CD4-positive, alpha-beta T cell treated with Interleukin-15 for 4 hours (primary cell): ENCODE measurements at regions not wholly inside any gene's neighbourhood (a gene's known extent, or its start where the extent isn't known, plus 50 kb on each side); places are given as distances from the start of the nearest gene placed in this dataset.

ENCODE experiments used
- DNase-seq: peaks from one replicate; pipeline ENCODE4 v3.0.0-alpha.2; 2020; ENCODE audit warnings: low spot score

- DNase-seq = no peak
Observed at GRCh38 chr13:33372251-33372919, 86.8 kb upstream of the STARD13 start.

DNA sequence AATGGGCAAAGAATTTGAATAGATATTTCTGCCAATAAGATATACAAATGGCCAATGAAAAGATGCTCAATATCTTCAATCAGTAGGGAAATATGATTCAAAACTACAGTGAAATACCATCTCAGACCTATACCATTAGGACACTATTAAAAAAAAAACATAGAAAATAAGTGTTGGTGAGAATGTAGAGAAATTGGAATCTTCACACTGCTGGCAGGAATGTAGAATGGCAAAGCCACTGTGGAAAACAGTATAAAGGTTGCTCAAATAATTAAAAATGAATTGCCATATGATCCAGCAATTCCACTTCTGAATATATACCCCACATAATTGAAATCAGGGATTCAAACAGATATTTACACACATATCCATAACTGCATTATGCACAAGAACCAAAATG, 88.1 kb upstream of the STARD13 start:
- DNase-seq = no peak

DNA sequence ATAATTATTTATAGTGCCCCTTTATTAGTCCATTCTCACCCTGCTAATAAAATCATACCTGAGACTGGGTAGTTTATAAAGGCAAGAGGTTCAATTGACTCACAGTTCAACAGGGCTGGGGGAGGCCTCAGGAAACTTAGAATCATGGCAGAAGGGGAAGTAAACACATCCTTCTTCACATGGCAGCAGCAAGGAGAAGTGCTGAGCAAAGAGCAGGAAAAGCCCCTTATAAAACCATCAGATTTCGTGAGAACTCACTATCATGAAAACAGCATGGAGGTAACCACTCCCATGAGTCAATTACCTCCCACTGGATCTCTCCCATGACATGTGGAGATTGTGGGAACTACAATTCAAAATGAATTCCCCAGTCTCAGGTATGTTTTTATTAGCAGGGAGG, 89.9 kb upstream of the STARD13 start:
- no peak for DNase-seq

DNA sequence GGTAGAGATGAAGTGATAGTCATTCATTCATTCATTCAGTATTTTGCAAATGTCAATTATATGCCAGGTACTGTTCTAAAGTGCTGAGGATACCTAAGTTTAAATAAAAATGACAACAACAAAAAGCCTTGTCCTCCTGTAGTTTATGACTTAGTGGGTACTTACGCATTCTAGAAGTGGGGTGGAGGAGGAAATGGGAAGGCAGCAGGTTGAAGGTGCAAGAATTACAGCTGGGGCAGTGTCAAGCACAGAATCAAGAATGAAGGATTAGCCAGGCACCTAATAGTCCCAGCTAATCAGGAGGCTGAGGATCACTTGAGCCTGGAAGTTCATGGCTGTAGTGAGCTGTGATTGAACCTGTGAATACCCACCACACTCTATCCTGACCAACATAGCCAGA, 90.7 kb upstream of the STARD13 start:
- DNase-seq = no peak

DNA sequence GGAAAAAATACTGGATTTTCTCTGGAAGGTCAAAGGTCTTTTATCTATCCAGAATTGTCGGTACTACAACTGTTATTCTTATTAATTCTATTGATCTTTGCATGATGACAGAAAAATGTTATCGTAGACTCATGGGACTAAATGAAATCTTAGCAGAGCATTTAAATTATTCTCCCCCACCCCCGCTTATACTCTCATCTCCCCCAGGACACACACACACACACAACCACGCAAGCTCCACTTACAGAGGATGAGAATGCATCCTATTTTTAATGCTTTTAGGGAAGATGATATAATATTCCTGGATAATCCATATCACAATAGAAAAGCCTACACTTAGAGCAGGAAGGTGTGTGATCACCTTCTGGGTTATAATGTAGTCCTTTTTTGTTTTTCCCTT, 91.9 kb upstream of the STARD13 start:
- DNase-seq = no peak

DNA sequence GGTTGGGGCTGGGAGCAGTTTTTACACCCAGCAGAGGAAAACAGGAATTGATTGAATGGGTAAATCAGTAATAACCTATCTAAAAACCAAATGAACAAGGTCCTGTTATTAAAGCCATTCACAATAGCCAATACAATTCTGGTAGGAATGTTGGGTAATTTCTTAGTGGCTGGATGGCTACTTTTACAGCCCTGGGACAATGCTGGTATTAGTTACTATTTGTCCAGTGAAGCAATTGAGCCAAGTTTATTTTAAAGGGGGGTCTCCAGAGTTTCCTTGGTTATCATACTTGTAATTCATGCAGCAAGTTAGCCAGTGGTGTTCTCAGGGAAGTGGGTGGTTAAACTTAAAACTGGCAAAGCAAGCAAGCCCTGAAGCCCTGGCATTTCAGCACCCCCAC, 92.3 kb upstream of the STARD13 start:
- no peak for DNase-seq

DNA sequence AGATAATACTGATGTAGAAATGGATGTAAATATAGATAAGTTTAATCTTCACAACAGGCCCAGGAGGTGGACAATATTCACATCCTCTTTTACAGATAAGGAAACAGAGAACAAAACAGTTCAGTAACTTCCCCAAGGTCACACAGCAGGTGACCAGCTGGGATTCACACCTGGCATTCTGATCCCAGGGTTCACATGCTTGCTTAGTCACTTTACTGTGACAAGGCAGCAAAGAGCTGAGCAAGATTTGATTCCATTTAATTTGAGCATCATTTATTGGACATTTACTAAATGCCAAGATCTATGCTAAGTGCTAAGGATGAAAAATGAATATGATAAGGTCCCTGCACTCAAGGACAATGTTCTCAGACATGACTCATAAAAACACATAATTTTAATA, 94.1 kb upstream of the STARD13 start:
- DNase-seq = no peak

- no peak for DNase-seq
Observed at GRCh38 chr13:33380487-33381079, 95.0 kb upstream of the STARD13 start.

- DNase-seq = no peak
Observed at GRCh38 chr13:33381180-33381579, 95.6 kb upstream of the STARD13 start.

DNA sequence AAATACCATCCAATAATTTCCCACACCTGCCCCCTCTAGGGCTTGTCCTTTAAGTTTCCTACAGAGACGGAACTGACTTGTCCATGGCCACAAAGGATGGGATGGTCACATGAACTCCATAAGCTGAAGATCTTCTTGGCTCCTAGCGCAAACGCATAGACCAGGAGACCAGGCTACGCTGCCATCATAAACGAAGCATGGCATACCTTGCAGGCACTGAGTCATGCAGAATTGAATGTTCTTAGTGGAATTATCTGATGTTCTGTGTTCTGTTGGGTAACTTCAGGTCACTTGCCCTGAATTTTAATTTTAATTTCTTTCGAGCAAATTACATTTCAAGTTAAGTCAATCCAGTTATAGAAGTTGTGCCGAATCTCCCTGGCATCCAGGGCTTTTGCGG, 96.4 kb upstream of the STARD13 start:
- no peak for DNase-seq

- no peak for DNase-seq
Observed at GRCh38 chr13:33383724-33384577, 98.4 kb upstream of the STARD13 start.

GRCh38 chr13:33388286-33388998, 102.9 kb upstream of the STARD13 start:
- DNase-seq = no peak

DNA sequence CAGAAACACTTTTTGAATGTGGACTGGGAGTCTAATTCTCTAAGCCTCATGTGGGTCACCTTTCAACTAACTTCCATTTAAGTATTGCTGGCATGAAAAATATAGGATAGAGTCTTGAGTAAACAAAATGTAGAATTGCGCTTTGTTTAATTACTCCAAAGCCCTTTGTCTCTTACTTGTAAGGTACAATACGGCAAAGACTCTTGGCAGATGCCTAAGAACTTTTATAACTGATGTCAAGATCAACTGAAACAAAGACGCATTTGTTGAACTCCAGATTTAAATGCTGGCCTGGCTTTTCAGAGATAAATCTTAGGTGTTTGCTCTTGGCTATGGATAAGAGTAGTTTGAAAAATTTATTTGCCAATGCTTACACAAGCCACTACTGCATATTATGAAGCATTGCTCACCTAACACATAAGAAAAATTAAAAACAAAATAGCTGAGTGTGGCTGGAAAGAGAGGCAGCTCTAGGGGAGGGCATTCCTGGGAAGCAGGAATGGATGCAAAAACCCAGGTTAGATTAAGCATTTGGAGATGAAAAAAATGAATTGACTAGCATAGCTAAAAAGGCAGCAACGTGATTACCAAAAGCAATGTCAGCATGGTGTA, 107.3 kb upstream of the STARD13 start:
- DNase-seq = no peak

DNA sequence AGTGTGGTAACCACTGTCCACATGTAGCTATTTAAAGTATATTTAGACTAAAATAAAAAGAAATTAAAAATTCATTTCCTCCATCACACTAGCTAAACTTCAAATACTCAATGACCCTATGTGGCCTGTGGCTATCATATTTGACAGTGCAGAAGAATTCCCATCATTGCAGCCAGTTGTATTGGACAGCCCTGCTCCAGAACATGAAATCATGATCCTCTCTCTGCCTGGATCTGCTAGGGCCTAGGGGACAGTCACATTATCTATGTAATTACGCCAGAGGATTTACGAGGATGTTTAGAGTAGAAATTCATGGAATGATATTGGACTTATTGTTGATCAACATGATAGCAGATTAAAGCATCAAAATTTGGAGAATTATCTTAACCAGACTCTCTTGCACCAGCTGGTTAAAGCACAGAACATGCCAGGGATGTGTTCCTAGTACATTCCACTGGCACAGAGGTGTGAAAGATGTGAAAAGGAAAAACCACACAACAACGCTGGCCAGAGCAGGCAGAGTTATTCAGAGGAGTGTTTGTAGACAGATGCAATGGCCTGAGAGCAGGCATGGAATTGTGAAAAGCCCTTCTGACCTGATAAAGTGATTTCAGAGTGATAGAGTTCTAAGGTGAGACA, 108.9 kb upstream of the STARD13 start:
- no peak for DNase-seq

- no peak for DNase-seq
Observed at GRCh38 chr13:33401238-33401637, 115.7 kb upstream of the STARD13 start.

DNA sequence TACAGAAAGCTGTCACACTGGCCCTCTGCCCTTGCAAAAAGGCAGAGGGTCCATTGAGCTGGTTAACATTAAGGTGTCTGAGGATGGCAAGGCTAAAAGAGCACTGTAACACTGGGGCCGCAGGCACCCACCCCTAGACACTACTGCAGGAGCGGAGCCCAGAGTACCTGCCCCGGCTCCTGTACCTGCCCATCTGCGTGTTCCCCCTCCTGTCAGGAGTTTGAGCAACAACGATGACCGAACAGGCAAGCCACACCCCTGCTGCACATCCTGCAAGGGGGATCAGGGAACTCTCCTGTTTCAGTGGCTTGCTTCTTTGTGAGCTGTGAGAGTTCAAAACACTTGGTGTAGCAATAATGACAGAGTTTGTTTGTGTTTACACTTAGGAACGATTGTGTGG, 117.4 kb upstream of the STARD13 start:
- DNase-seq = no peak

- no peak for DNase-seq
Observed at GRCh38 chr13:33403807-33404362, 118.3 kb upstream of the STARD13 start.

GRCh38 chr13:33405371-33405770, 119.8 kb upstream of the STARD13 start:
- DNase-seq = no peak

DNA sequence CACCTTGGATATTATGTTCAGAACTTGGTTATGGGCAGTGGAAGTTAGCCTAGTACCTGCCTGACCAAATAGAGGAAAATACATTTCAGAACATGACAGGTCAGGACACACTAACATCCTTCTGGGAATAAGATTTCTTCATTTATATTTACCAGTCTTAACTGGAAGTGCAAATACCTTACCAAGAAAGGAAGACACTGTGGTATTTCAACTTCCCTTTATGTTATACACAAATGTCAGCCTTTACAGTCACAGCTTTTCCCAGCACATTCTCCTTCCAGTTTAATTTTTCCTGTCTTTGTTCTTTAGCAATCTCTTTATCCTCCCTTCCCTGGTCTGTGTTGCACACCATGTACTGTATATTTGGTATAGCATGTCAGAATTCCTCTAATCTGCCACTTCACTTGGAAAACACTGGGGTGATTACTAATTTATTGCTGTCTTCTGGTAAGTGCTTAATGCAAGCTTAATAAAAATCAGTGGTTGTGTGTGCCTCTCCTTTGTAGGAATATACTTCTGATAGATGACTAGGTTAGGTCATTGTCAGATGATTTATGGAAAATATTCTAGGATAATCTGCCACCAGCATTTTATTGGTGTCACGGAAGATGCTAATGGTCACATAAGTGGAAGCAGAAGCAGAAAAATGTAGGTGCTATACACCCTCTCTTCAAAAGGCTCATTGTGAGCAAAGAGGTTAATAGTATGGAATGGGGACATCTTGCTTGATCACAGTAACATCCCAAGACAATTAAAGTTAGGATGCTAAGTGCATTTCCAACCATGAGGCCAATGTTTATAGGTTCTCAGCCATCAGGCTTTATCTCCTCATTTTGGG, 124.3 kb upstream of the STARD13 start:
- no peak for DNase-seq

DNA sequence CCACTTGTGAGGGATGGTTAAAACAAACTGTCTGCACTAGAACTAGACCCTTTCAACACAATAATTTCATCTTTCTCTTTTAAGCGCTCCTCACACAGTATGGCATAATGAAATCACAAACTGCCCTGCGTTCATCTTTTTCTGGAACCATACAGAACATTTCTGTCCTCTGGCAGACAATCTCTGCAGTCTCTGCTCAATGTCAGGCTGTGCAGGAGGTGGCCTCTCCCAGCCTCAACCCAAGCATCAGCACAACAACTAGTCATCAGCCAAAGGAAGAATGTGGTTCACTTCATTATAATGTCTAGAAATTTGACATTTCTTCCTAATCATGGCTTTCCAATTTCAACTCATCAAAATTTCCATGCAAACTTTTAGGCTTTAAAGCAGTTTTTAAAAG, 125.1 kb upstream of the STARD13 start:
- DNase-seq = no peak
